HEK293 (cell line): ENCODE measurements at regions not wholly inside any gene's neighbourhood (a gene's known extent, or its start where the extent isn't known, plus 50 kb on each side); places are given as distances from the start of the nearest gene placed in this dataset.
A peak's percentile ranks its signal among the peaks of the same experiment; 100 is the strongest.

Experiments
- CTCF ChIA-PET: fragments of 350-600 bp; formaldehyde crosslinking; extraction: SDS; loops from one replicate; lab custom pipeline; 2021; ENCODE audit warnings: antibody characterized with exemption; lab: Yijun Ruan, JAX
- POLR2A ChIA-PET: fragments of 300-600 bp; formaldehyde crosslinking; extraction: SDS; loops from one replicate; lab custom pipeline; 2020; ENCODE audit warnings: antibody characterized with exemption, inconsistent platforms; lab: Yijun Ruan, JAX
- H3K27ac ChIP-seq: fragments of 200-500 bp; sonication (Bioruptor generic); 2 replicates; pipeline ENCODE4 v1.5.1; 2014; ENCODE audit warnings: low read depth, low read length, control low read depth, inconsistent platforms; ENCODE audit errors: extremely low read depth
- H3K36me3 ChIP-seq, 2 experiments: fragments of 200-500 bp in 1 of 2; sonication (Bioruptor generic) in 1 of 2; 1 replicate in 1 of 2; 2 replicates in 1 of 2; pipeline ENCODE4 v1.5.1; 2014 to 2017; ENCODE audit warnings: inconsistent platforms in 2 of 2, low read length in 2 of 2; ENCODE audit not compliant: control insufficient read depth in 2 of 2, insufficient read depth in 1 of 2
- H3K4me1 ChIP-seq: fragments of 200-500 bp; sonication (Bioruptor generic); 2 replicates; pipeline ENCODE4 v1.5.1; 2014; ENCODE audit warnings: mild to moderate bottlenecking, low read length, inconsistent platforms; ENCODE audit not compliant: control insufficient read depth, insufficient read depth
- H3K4me3 ChIP-seq: 2 replicates; pipeline ENCODE4 v1.5.1; 2011; ENCODE audit warnings: low read depth, mild to moderate bottlenecking, control low read depth, low read length, moderate library complexity
- H3K9me3 ChIP-seq: fragments of 200-500 bp; sonication (Bioruptor generic); 2 replicates; pipeline ENCODE4 v1.5.1; 2014; ENCODE audit warnings: low read depth, low read length, inconsistent platforms; ENCODE audit not compliant: control insufficient read depth, insufficient read depth
- BCL11B ChIP-seq: fragments of 450-650 bp; formaldehyde crosslinking; IDR thresholded peaks from 2 replicates; pipeline ENCODE4 v1.5.1; 2016; ENCODE audit warnings: low read depth, missing biosample characterization, missing genetic modification characterization
- HOXA7 ChIP-seq: sonication (generic); formaldehyde crosslinking; IDR thresholded peaks from 2 replicates; pipeline ENCODE4 v1.8.1; 2022; ENCODE audit warnings: missing genetic modification reagents, borderline replicate concordance
- HOXD13 ChIP-seq: sonication (generic); formaldehyde crosslinking; IDR thresholded peaks from 2 replicates; pipeline ENCODE4 v1.8.0; 2022; ENCODE audit warnings: missing genetic modification reagents, borderline replicate concordance
- ZBTB1 ChIP-seq: fragments of 450-650 bp; formaldehyde crosslinking; IDR thresholded peaks from 2 replicates; pipeline ENCODE4 v1.5.1; 2016; ENCODE audit warnings: missing biosample characterization, missing genetic modification characterization
- ZIC2 ChIP-seq: fragments of 450-650 bp; formaldehyde crosslinking; IDR thresholded peaks from 2 replicates; pipeline ENCODE4 v1.5.1; 2016; ENCODE audit warnings: missing biosample characterization, missing genetic modification characterization
- ZNF138 ChIP-seq: fragments of 450-650 bp; formaldehyde crosslinking; IDR thresholded peaks from 2 replicates; pipeline ENCODE4 v1.5.1; 2016; ENCODE audit warnings: missing biosample characterization, missing genetic modification characterization, borderline replicate concordance
- ZNF140 ChIP-seq: fragments of 450-650 bp; formaldehyde crosslinking; IDR thresholded peaks from 2 replicates; pipeline ENCODE4 v1.5.1; 2016; ENCODE audit warnings: missing biosample characterization, missing genetic modification characterization
- ZNF239 ChIP-seq: fragments of 450-650 bp; formaldehyde crosslinking; IDR thresholded peaks from 2 replicates; pipeline ENCODE4 v1.5.1; 2016; ENCODE audit warnings: missing biosample characterization, missing genetic modification characterization
- ZNF248 ChIP-seq: fragments of 450-650 bp; formaldehyde crosslinking; IDR thresholded peaks from 2 replicates; pipeline ENCODE4 v1.5.1; 2017; ENCODE audit warnings: missing biosample characterization, missing genetic modification characterization
- ZNF274 ChIP-seq, 2 experiments: fragments of 200-500 bp in 1 of 2; fragments of 450-650 bp in 1 of 2; sonication (Bioruptor generic) in 1 of 2; formaldehyde crosslinking in 1 of 2; IDR thresholded peaks; 2 replicates each; pipeline versions ENCODE4 v1.5.1 to v1.6.1; 2014 to 2016; ENCODE audit warnings: borderline replicate concordance in 1 of 2, inconsistent platforms in 1 of 2, low read length in 1 of 2, missing biosample characterization in 1 of 2, missing genetic modification characterization in 1 of 2
- ZNF292 ChIP-seq: fragments of 450-650 bp; formaldehyde crosslinking; IDR thresholded peaks from 2 replicates; pipeline ENCODE4 v1.5.1; 2016; ENCODE audit warnings: low read depth, missing biosample characterization, missing genetic modification characterization, borderline replicate concordance
- ZNF335 ChIP-seq: fragments of 450-650 bp; formaldehyde crosslinking; conservative IDR thresholded peaks from 2 replicates; pipeline ENCODE4 v1.5.1; 2016; ENCODE audit warnings: missing biosample characterization, missing genetic modification characterization
- ZNF426 ChIP-seq: fragments of 450-650 bp; formaldehyde crosslinking; IDR thresholded peaks from 2 replicates; pipeline ENCODE4 v1.5.1; 2017; ENCODE audit warnings: missing biosample characterization, missing genetic modification characterization, mild to moderate bottlenecking, inconsistent platforms, moderate library complexity
- ZNF548 ChIP-seq: fragments of 450-650 bp; formaldehyde crosslinking; IDR thresholded peaks from 2 replicates; pipeline ENCODE4 v1.5.1; 2016; ENCODE audit warnings: missing biosample characterization, missing genetic modification characterization
- ZNF830 ChIP-seq: fragments of 450-650 bp; IDR thresholded peaks from 2 replicates; pipeline ENCODE4 v1.5.0; 2018; ENCODE audit warnings: missing biosample characterization, missing genetic modification characterization, low read depth, mild to moderate bottlenecking, moderate library complexity
- TF ChIP-seq, protein P1 (sequence below): IDR thresholded peaks from 2 replicates; pipeline ENCODE4 v1.6.1; 2011; ENCODE audit warnings: mild to moderate bottlenecking, low read depth, low read length, borderline replicate concordance
- TF ChIP-seq, protein P2 (sequence below): fragments of 450-650 bp; IDR thresholded peaks from 2 replicates; pipeline ENCODE4 v1.5.1; 2018; ENCODE audit warnings: missing biosample characterization, missing genetic modification characterization
- TF ChIP-seq, protein P3 (sequence below): fragments of 450-650 bp; formaldehyde crosslinking; IDR thresholded peaks from 2 replicates; pipeline ENCODE4 v1.5.1; 2016; ENCODE audit warnings: missing biosample characterization, missing genetic modification characterization
- TF ChIP-seq, protein P4 (sequence below): fragments of 450-650 bp; formaldehyde crosslinking; IDR thresholded peaks from 2 replicates; pipeline ENCODE4 v1.5.1; 2016; ENCODE audit warnings: missing biosample characterization, missing genetic modification characterization
- TF ChIP-seq, protein P5 (sequence below): fragments of 450-650 bp; formaldehyde crosslinking; IDR thresholded peaks from 2 replicates; pipeline ENCODE4 v1.5.1; 2017; ENCODE audit warnings: missing biosample characterization, missing genetic modification characterization
- TF ChIP-seq, protein P6 (sequence below): fragments of 450-650 bp; formaldehyde crosslinking; IDR thresholded peaks from 2 replicates; pipeline ENCODE4 v1.5.1; 2016; ENCODE audit warnings: missing biosample characterization, missing genetic modification characterization

DNA sequence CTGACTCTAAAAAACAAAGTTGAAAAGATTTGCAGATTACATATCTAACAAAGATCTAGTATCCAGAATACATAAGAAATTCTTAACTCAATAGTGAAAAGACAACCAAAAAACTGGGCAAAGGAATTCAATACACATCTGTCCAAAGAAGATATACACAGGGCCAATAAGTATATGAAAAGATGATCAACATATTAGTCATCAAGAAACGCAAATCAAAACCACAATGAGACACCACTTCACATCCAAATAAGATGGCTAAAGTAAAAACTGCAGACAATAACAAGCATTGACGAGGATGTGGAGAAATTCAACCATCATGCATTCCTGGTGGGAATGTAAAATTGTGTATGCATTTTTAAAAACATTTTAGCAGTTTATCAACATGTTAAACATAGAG lies 256.0 kb downstream of the EIPR1 start (continued):
- TF ChIP-seq, protein P1, sequence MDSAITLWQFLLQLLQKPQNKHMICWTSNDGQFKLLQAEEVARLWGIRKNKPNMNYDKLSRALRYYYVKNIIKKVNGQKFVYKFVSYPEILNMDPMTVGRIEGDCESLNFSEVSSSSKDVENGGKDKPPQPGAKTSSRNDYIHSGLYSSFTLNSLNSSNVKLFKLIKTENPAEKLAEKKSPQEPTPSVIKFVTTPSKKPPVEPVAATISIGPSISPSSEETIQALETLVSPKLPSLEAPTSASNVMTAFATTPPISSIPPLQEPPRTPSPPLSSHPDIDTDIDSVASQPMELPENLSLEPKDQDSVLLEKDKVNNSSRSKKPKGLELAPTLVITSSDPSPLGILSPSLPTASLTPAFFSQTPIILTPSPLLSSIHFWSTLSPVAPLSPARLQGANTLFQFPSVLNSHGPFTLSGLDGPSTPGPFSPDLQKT: no peak

DNA sequence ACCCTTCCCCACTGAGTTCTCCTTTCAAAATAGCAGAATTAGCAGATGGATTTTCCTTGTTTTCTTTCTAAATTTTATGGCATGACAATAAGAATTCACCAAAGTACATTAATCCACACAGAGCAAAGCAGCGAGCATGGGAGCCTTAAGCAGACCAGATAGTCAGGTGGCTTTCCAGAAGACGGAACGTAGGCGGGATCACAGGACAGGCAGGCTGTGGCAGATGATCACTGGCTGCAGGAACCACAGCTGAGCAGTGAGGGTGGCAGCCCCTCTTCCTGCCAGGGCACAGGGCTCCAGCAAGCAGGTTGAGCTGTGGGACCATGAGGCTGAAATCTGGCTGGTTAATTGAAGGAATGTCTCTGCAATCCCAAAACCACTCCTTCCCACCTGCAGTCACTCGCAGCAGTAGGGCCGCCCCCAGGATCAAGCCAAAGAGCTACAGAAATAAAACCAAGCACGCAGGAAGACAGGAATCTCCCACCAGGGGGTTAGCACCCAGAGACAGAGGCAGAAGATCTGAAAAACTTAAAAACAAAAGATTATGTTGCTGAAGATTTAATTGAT lies 259.9 kb downstream of the EIPR1 start:
- Histone ChIP-seq H3K9me3 (no peaks in the 10 kb centered on the region), H3K27ac (no peak overlapping the region), H3K4me1 (no peaks in the 10 kb centered on the region), H3K4me3 (no peak overlapping the region), H3K36me3 (no peaks in the 10 kb centered on the region)
- POLR2A ChIA-PET: no interaction called here
- TF ChIP-seq ZNF248 (tag by site-specific recombination) (no peak), HOXD13 (no peak), BCL11B (tag by site-specific recombination) (no peak), ZIC2 (tag by site-specific recombination) (peak; percentile 46)
- CTCF ChIA-PET: interaction anchor here (0.6 kb wide), 1 partner anchor 29 kb away, joined by 3 read pairs; no protein-coding TSS in a partner anchor

DNA sequence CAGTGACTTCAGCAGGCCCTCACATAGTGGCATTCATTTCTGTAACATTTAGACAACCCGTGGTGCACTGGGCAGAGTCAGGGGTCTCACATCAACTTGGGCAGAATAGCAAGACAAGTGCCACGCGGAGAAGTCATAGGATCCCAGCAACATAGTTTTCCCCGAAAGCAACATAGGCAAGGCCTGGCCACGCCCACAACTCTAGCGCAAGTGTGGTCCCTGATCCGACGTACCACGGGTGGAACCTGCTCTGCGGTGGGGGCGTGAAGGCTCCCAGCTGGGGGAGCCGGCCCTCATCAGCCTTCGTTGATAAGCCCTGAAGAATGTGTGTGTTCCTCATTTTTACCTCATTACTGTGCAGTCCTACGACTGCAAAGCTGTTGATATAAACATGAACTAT lies 261.2 kb downstream of the EIPR1 start:
- TF ChIP-seq, protein P2, sequence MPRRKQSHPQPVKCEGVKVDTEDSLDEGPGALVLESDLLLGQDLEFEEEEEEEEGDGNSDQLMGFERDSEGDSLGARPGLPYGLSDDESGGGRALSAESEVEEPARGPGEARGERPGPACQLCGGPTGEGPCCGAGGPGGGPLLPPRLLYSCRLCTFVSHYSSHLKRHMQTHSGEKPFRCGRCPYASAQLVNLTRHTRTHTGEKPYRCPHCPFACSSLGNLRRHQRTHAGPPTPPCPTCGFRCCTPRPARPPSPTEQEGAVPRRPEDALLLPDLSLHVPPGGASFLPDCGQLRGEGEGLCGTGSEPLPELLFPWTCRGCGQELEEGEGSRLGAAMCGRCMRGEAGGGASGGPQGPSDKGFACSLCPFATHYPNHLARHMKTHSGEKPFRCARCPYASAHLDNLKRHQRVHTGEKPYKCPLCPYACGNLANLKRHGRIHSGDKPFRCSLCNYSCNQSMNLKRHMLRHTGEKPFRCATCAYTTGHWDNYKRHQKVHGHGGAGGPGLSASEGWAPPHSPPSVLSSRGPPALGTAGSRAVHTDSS (tag by site-specific recombination): no peak
- TF ChIP-seq ZNF292 (tag by site-specific recombination) (no peak), ZNF426 (tag by site-specific recombination) (no peak), ZNF548 (tag by site-specific recombination) (no peak), ZNF274 (IDR thresholded peaks at IDR 0.05; ENCODE audit: low read length) (no peak), ZNF274 (tag by site-specific recombination; IDR thresholded peaks at IDR 0.05; ENCODE audit: borderline replicate concordance) (no peak), BCL11B (tag by site-specific recombination) (no peak), ZNF335 (no peak), ZNF830 (no peak), HOXA7 (CRISPR knock-in tag) (no peak), ZBTB1 (tag by site-specific recombination) (no peak), ZNF239 (tag by site-specific recombination) (no peak), ZNF140 (tag by site-specific recombination) (no peak), ZNF138 (tag by site-specific recombination) (no peak)
- TF ChIP-seq, protein P3, sequence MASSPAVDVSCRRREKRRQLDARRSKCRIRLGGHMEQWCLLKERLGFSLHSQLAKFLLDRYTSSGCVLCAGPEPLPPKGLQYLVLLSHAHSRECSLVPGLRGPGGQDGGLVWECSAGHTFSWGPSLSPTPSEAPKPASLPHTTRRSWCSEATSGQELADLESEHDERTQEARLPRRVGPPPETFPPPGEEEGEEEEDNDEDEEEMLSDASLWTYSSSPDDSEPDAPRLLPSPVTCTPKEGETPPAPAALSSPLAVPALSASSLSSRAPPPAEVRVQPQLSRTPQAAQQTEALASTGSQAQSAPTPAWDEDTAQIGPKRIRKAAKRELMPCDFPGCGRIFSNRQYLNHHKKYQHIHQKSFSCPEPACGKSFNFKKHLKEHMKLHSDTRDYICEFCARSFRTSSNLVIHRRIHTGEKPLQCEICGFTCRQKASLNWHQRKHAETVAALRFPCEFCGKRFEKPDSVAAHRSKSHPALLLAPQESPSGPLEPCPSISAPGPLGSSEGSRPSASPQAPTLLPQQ: no peak
- TF ChIP-seq, protein P4, sequence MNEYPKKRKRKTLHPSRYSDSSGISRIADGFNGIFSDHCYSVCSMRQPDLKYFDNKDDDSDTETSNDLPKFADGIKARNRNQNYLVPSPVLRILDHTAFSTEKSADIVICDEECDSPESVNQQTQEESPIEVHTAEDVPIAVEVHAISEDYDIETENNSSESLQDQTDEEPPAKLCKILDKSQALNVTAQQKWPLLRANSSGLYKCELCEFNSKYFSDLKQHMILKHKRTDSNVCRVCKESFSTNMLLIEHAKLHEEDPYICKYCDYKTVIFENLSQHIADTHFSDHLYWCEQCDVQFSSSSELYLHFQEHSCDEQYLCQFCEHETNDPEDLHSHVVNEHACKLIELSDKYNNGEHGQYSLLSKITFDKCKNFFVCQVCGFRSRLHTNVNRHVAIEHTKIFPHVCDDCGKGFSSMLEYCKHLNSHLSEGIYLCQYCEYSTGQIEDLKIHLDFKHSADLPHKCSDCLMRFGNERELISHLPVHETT (tag by site-specific recombination): no peak
- TF ChIP-seq, protein P5, sequence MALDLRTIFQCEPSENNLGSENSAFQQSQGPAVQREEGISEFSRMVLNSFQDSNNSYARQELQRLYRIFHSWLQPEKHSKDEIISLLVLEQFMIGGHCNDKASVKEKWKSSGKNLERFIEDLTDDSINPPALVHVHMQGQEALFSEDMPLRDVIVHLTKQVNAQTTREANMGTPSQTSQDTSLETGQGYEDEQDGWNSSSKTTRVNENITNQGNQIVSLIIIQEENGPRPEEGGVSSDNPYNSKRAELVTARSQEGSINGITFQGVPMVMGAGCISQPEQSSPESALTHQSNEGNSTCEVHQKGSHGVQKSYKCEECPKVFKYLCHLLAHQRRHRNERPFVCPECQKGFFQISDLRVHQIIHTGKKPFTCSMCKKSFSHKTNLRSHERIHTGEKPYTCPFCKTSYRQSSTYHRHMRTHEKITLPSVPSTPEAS (tag by site-specific recombination): no peak
- TF ChIP-seq, protein P6, sequence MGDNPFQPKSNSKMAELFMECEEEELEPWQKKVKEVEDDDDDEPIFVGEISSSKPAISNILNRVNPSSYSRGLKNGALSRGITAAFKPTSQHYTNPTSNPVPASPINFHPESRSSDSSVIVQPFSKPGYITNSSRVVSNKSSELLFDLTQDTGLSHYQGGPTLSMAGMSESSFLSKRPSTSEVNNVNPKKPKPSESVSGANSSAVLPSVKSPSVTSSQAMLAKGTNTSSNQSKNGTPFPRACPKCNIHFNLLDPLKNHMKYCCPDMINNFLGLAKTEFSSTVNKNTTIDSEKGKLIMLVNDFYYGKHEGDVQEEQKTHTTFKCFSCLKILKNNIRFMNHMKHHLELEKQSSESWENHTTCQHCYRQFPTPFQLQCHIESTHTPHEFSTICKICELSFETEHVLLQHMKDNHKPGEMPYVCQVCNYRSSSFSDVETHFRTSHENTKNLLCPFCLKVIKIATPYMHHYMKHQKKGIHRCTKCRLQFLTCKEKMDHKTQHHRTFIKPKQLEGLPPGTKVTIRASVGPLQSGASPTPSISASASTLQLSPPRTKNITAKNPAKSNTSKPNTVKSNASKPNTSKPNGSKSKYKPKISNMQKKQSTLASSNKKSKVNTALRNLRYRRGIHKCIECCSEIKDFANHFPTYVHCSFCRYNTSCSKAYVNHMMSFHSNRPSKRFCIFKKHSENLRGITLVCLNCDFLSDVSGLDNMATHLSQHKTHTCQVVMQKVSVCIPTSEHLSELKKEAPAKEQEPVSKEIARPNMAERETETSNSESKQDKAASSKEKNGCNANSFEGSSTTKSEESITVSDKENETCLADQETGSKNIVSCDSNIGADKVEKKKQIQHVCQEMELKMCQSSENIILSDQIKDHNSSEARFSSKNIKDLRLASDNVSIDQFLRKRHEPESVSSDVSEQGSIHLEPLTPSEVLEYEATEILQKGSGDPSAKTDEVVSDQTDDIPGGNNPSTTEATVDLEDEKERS: no peak
- Histone ChIP-seq H3K9me3 (no peaks in the 10 kb centered on the region), H3K36me3 (no peaks in the 10 kb centered on the region), H3K4me1 (no peaks in the 10 kb centered on the region), H3K27ac (no peak overlapping the region), H3K4me3 (no peak overlapping the region)
- CTCF ChIA-PET: no interaction called here
- POLR2A ChIA-PET: no interaction called here
